Left colon (tissue), 2 donors: ENCODE measurements at regions not wholly inside any gene's neighbourhood (a gene's known extent, or its start where the extent isn't known, plus 50 kb on each side); places are given as distances from the start of the nearest gene placed in this dataset.

Experiments
- ATAC-seq: fragments of 200-7000 bp; cut with Tn5 transposase; one replicate; pipeline ENCODE4 v1.9.1; 2020; ENCODE audit warnings: mild to moderate bottlenecking, moderate library complexity
- DNase-seq, 2 donors: peaks; one replicate each; pipeline ENCODE4 v3.0.0-alpha.2; 2020
- intact Hi-C, 2 donors: fragments of 100-400 bp; cut with DNase I in 1 of 2; cut with micrococcal nuclease in 1 of 2; formaldehyde crosslinking; loops; one replicate each; pipeline versions ENCODE4 v1.11.2 to v1.14.0; 2022; cut with DNase I, micrococcal nuclease
- donor health status: DM: no; HTN: no; CAD: no.
- donor health status: DM: yes; HTN: yes; CAD: no.

GRCh38 chr20:62527781-62528180, 52.0 kb upstream of the GATA5 start:
- no peak for DNase-seq
- no peak for ATAC-seq
- intact Hi-C loops, result no loop called here

GRCh38 chr20:62528983-62529891, 53.4 kb upstream of the GATA5 start:
- intact Hi-C loops, result no loop called here
- DNase-seq (no peak), ATAC-seq (no peak)

GRCh38 chr20:62529896-62530642, 54.3 kb upstream of the GATA5 start:
- intact Hi-C loops, result no loop called here
- no peak for DNase-seq
- ATAC-seq, result no peak

DNA sequence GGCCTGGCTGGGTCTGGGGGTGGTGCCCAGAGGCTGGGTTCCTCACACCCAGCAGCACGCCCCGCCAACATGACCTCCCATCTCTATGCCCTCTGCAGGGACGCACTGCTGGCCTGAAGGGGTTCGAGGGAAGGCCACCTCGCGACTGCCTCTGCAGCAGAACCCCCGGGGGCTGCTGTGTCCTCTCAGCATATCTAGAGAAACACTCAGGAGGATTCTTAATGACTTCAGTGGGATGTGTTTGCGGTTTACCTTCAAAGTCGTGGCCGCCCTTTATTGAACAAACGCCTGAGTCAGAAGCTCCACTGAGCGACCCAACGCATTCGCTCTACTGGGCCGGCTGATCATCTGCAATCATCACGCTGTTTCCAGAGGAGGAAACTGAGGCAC, 54.8 kb upstream of the GATA5 start:
- no peak for DNase-seq
- ATAC-seq, result no peak
- intact Hi-C loops, result no loop called here

GRCh38 chr20:62531046-62531838, 55.4 kb upstream of the GATA5 start:
- no peak for ATAC-seq
- DNase-seq, result no peak
- intact Hi-C loops, result no loop called here

DNA sequence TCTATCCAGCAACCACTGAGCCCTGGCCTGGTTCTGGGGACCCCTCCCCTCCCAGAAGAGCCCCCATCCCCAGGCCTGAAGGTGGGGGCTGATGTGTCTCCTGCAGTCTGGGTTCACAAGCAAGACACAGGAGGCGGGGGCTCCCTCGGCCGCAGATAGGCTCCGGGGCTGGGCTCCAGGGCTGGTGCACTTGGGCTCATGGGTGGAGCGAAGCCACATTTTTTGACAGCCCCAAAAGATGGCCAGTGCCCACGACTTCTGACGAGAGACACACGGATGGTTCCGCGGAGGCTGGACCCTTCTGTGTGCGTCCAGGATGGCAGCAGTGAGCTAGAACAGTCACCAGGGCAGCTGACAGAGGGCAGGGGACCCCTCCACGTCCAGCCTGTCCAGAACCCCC, 57.1 kb upstream of the GATA5 start:
- intact Hi-C loops, result no loop called here
- DNase-seq (no peak), ATAC-seq (no peak)

DNA sequence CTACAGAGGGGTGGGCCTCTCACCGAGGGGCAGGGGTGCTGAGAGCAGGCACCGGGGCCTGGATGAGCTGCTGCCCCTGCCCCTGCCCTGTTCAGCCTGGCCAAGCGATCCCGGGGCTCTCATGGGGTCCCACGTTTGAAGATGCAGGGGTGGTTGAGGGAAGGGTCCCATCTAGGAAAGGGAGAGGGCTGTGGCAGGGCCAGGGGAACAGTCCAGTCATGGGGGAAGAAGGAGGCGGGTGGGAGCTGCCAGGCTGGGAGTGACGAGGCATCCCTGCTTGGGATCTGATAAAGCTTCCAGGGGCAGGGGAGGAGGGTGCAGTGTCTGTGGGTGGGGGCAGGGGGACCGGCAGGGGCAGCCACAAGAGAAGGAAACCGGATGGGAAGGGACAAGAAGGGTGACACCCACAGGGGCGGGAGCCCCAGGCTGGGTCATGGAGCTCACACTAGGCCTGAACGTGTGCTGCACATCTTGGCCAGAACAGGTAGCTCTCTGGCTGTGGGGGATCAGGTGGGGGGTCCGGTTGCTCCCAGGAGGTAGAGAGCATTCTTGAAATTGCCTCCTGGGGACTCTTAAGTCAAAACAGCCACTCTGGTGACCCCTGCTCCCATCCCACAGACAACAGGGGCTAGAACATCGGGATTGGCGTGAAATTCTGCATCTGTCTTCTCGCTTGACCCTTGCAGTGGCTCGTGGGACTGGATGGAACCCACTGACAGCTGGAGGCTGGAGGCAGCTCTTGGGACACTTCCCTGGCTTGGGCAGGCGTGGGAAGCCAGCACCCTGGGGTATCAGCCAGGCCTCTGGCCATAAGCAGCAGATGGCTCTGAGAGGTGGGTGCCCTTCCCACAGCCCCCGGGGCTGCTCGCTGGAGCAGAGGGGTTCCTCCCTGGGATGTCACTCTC, 58.0 kb upstream of the GATA5 start:
- intact Hi-C loops, result no loop called here
- no peak for DNase-seq
- no peak for ATAC-seq

- intact Hi-C loops, result no loop called here
- no peak for DNase-seq
- no peak for ATAC-seq
These were observed 58.9 kb upstream of the GATA5 start for GRCh38 chr20:62534526-62535221.

DNA sequence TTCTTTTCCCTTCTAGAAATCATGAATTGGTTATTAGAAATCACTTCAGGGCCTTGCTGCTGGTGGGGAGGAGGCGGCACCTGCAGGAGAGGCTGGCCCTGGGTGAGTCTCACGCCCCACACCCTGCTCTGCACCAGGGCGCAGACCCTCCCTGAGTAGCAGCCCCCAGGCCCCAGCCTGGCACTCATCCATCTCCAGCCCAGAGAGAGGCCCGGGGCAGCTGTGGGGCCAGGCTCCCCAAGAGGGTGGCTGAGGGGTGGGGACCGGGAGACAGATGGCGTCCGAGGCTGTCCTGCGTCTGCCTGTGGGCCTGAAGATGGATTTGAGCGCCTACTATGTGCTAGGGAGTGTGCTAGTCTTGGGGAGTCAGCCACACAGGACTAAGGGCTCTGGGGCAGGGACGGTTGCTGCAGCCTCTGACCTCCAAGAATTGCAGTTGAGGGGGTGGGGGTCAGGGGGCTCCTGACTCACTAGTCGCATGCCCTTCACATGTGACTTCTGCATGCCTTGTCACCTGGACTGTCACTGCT, 59.6 kb upstream of the GATA5 start:
- intact Hi-C loops, result no loop called here
- DNase-seq (no peak), ATAC-seq (no peak)

GRCh38 chr20:62535964-62536363, 60.2 kb upstream of the GATA5 start:
- intact Hi-C loops, result no loop called here
- ATAC-seq, result no peak
- no peak for DNase-seq

- ATAC-seq (peak; percentile 66), DNase-seq (peak in 1 of 2 donors; percentile 41)
- intact Hi-C loops, result no loop called here
These were observed 61.1 kb upstream of the GATA5 start for GRCh38 chr20:62536871-62537401.

DNA sequence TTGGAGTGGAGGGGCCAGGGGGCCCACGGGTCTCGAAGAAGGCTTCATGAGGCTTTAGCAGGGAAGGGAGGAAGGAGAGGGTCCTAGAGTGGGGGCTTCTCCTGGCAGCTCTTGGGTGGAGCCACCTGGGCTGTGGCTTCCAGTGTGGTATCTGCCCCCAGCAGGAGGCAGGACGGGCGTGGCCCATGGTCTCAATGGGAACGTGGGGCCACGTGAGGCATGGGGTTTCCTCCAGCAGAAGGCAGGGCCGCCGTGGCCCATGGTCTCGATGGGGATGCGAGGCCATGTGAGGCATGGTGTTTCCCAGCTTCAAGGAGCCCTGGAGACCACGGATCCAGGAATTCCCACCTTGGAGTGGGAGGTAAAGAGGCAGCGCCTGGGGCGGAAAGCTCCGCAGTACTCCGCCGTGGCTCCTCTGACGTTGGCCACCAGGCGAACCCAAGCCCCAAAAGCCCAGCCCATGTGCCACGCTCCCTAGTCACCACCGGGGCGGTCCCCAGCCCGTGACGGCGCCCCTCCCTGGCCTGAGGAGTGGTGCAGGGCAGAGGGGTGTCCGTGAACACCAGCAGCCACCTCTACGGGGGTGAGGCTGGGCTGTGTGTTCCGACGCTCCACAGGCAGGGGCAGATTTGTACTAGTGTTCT, 62.0 kb upstream of the GATA5 start:
- intact Hi-C loops, result no loop called here
- ATAC-seq, result no peak
- DNase-seq, result no peak

- DNase-seq (peak; percentile 26 to 66), ATAC-seq (peak; percentile 63)
- intact Hi-C loops, result no loop called here
These were observed 63.6 kb upstream of the GATA5 start for GRCh38 chr20:62539198-62540045.

- no peak for ATAC-seq
- DNase-seq, result no peak
- intact Hi-C loops, result no loop called here
These were observed 64.7 kb upstream of the GATA5 start for GRCh38 chr20:62540504-62540903.

- intact Hi-C loops, result no loop called here
- ATAC-seq (no peak), DNase-seq (no peak)
These were observed 67.1 kb upstream of the GATA5 start for GRCh38 chr20:62542862-62543261.
